Endothelial cell of umbilical vein (primary cell): ENCODE measurements at regions not wholly inside any gene's neighbourhood (a gene's known extent, or its start where the extent isn't known, plus 50 kb on each side); places are given as distances from the start of the nearest gene placed in this dataset.

Experiments used
- BruUV-seq: library from RNA; stranded (reverse); fragments of 400-500 nt; replicated peaks from 2 replicates; lab custom pipeline; 2021; lab: Mats Ljungman, UMichigan
- CTCF ChIA-PET: fragments of 300-600, 350-600 bp; sonication (Branson Sonifier 250); formaldehyde crosslinking; loops from one replicate; lab custom pipeline; 2021; ENCODE audit warnings: antibody characterized with exemption, inconsistent platforms; lab: Charles Lee
- POLR2A ChIA-PET: fragments of 300-600, 350-600 bp; sonication (Branson Sonifier 250); formaldehyde crosslinking; loops from one replicate; lab custom pipeline; 2021; ENCODE audit warnings: antibody characterized with exemption, inconsistent platforms; lab: Charles Lee
- DNase-seq: peaks from one replicate; pipeline ENCODE4 v3.0.0-alpha.2; 2011; ENCODE audit warnings: low read depth, low spot score
- FAIRE-seq: peaks from 2 replicates; lab custom pipeline; 2011; peaks lifted over from hg19 to GRCh38; lab: Jason Lieb, UNC
- H2AFZ ChIP-seq: 2 replicates; pipeline ENCODE4 v1.6.0; 2012; ENCODE audit warnings: low read depth, low read length, control low read depth, inconsistent platforms
- H3K27ac ChIP-seq: 2 replicates; pipeline ENCODE4 v1.5.1; 2011; ENCODE audit warnings: low read depth, mild to moderate bottlenecking, control low read depth, low read length, moderate library complexity; ENCODE audit not compliant: insufficient read depth
- H3K27me3 ChIP-seq, 2 experiments: 2 replicates each; pipeline versions ENCODE4 v1.6.0 to v1.6.1; 2011; ENCODE audit warnings: low read length in 2 of 2, mixed read lengths in 1 of 2; ENCODE audit not compliant: control insufficient read depth in 2 of 2, insufficient read depth in 2 of 2
- H3K36me3 ChIP-seq, 2 experiments: 2 replicates in 1 of 2; 3 replicates in 1 of 2; pipeline ENCODE4 v1.5.1; 2011; ENCODE audit warnings: low read length in 2 of 2, mild to moderate bottlenecking in 1 of 2, moderate library complexity in 1 of 2; ENCODE audit not compliant: control insufficient read depth in 2 of 2, insufficient read depth in 2 of 2; ENCODE audit errors: extremely low read depth in 1 of 2
- H3K4me1 ChIP-seq: 3 replicates; pipeline ENCODE4 v1.5.1; 2011; ENCODE audit warnings: mild to moderate bottlenecking, low read length; ENCODE audit not compliant: control insufficient read depth, insufficient read depth; ENCODE audit errors: extremely low read depth
- H3K4me2 ChIP-seq: 2 replicates; pipeline ENCODE4 v1.6.1; 2011; ENCODE audit warnings: low read length, control low read depth, mixed read lengths; ENCODE audit not compliant: insufficient read depth
- H3K4me3 ChIP-seq, 3 experiments: fragments of 200-600 bp in 1 of 3; sonication (generic), shearing (Covaris generic) in 1 of 3; replicated peaks in 1 of 3; 2 replicates each; pipeline ENCODE4 v1.5.1; 2011 to 2016; ENCODE audit warnings: control low read depth in 3 of 3, low read length in 3 of 3, mild to moderate bottlenecking in 2 of 3, inconsistent platforms in 1 of 3, low read depth in 1 of 3, moderate library complexity in 1 of 3; ENCODE audit not compliant: insufficient read depth in 1 of 3
- H3K79me2 ChIP-seq: 2 replicates; pipeline ENCODE4 v1.6.0; 2012; ENCODE audit warnings: low read length, inconsistent platforms; ENCODE audit not compliant: control insufficient read depth, insufficient read depth
- H3K9ac ChIP-seq: replicated peaks from 2 replicates; pipeline ENCODE3; 2011; ENCODE audit warnings: low read length, control low read depth; ENCODE audit not compliant: insufficient read depth; ENCODE audit errors: extremely low read depth
- H3K9me1 ChIP-seq: replicated peaks from 3 replicates; pipeline ENCODE4 v1.6.0; 2011; ENCODE audit warnings: mild to moderate bottlenecking, low read length; ENCODE audit not compliant: control insufficient read depth, insufficient read depth; ENCODE audit errors: extremely low read depth
- H3K9me3 ChIP-seq: replicated peaks from 2 replicates; pipeline ENCODE4 v1.5.1; 2012; ENCODE audit warnings: low read length, inconsistent platforms; ENCODE audit not compliant: control insufficient read depth, insufficient read depth
- H4K20me1 ChIP-seq: replicated peaks from 2 replicates; pipeline ENCODE3; 2011; ENCODE audit warnings: mild to moderate bottlenecking, low read length; ENCODE audit not compliant: control insufficient read depth, insufficient read depth; ENCODE audit errors: extremely low read depth
- CTCF ChIP-seq, 2 donors: IDR thresholded peaks; 1 replicate in 1 of 2; 2 replicates in 1 of 2; pipeline ENCODE4 v1.5.1; 2011; ENCODE audit warnings: low read length in 2 of 2, mild to moderate bottlenecking in 2 of 2, moderate library complexity in 2 of 2, control low read depth in 1 of 2, inconsistent platforms in 1 of 2, low read depth in 1 of 2; ENCODE audit not compliant: insufficient read depth in 1 of 2; ENCODE audit errors: extremely low read depth in 1 of 2
- EZH2 ChIP-seq: IDR thresholded peaks from 2 replicates; pipeline ENCODE4 v1.6.1; 2012; ENCODE audit warnings: borderline replicate concordance, low read depth, mild to moderate bottlenecking, moderate library complexity, low read length, inconsistent platforms; ENCODE audit not compliant: severe bottlenecking
- FOS ChIP-seq: IDR thresholded peaks from 2 replicates; pipeline ENCODE4 v1.6.1; 2011; ENCODE audit warnings: mild to moderate bottlenecking, low read length, moderate library complexity, borderline replicate concordance; ENCODE audit not compliant: insufficient read depth
- GATA2 ChIP-seq: IDR thresholded peaks from 2 replicates; pipeline ENCODE4 v1.7.0; 2011; ENCODE audit warnings: low read depth, mild to moderate bottlenecking, moderate library complexity, mixed read lengths, low read length; ENCODE audit not compliant: insufficient read length, insufficient read depth
- JUN ChIP-seq: IDR thresholded peaks from 2 replicates; pipeline ENCODE4 v1.6.1; 2011; ENCODE audit warnings: borderline replicate concordance, low read depth; ENCODE audit not compliant: insufficient read length, insufficient read depth
- MYC ChIP-seq: IDR thresholded peaks from one replicate; pipeline ENCODE4 v1.6.1; 2011; ENCODE audit warnings: mild to moderate bottlenecking, low read depth, low read length
- POLR2A ChIP-seq: IDR thresholded peaks from 2 replicates; pipeline ENCODE4 v1.6.1; 2012; ENCODE audit warnings: low read depth, mild to moderate bottlenecking, control low read depth, low read length
- POLR2AphosphoS5 ChIP-seq: IDR thresholded peaks from 2 replicates; pipeline ENCODE4 v1.6.1; 2012; ENCODE audit warnings: low read depth, mild to moderate bottlenecking, control low read depth, low read length, moderate library complexity; ENCODE audit not compliant: insufficient read depth
- dilution Hi-C: fragments of 300-500 bp; cut with MboI; formaldehyde crosslinking; loops from one replicate; pipeline ENCODE4 v1.15.0; 2019; ENCODE audit warnings: low sequenced_read_pairs; ENCODE audit not compliant: extremely low pct_ligation_motif_present
- intact Hi-C: fragments of 100-400 bp; cut with micrococcal nuclease; formaldehyde crosslinking; loops from one replicate; pipeline ENCODE4 v1.10.0; 2022
- TF ChIP-seq, protein P1 (sequence below): IDR thresholded peaks from 2 replicates; pipeline ENCODE4 v1.6.1; 2011; ENCODE audit not compliant: insufficient read depth, insufficient read length

DNA sequence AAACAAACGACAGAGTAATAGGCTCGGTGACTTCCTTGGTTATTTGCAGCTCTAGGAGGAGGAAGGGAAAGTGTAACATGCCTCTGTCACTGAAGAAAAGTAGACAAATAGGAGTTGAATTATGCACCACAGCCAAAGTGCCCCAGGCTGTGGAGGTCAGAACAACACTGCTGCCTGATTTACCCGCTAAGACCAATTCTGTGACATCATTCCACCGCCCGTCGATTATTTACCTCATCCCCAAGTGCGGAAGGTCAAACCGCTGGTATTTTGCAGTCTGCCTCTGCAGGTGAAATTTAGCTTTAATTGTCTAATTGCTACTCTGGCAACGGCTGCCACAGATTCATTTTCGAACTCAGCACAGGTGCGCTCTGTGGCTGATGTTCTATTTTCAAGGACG, 106.3 kb upstream of the PRICKLE2 start:
- Histone ChIP-seq H3K4me1 (no peaks in the 10 kb centered on the region), H3K36me3 (no peaks in the 10 kb centered on the region), H4K20me1 (no peaks in the 10 kb centered on the region), H3K4me3 (no peak overlapping the region), H3K27ac (no peak overlapping the region), H3K27me3 (peaks cover 0 to 2% of the 10 kb centered on the region in 2 experiments), H2AFZ (no peak overlapping the region), H3K4me2 (no peak overlapping the region), H3K9me3 (no peaks in the 10 kb centered on the region), H3K9me1 (no peaks in the 10 kb centered on the region), H3K79me2 (no peaks in the 10 kb centered on the region), H3K9ac (no peak overlapping the region)
- no TSS peak for BruUV-seq
- DNase-seq (no peak), FAIRE-seq (no peak)
- dilution Hi-C loops (no loop called here), intact Hi-C loops (no loop called here)
- CTCF ChIA-PET = interaction anchor here (1.4 kb wide), 1 partner anchor 12 kb away, joined by 3 read pairs; no protein-coding TSS in a partner anchor
- POLR2A ChIA-PET = interaction anchor here (0.5 kb wide), 1 partner anchor 83 kb away, joined by 4 read pairs; no protein-coding TSS in a partner anchor
- TF ChIP-seq, protein P1, sequence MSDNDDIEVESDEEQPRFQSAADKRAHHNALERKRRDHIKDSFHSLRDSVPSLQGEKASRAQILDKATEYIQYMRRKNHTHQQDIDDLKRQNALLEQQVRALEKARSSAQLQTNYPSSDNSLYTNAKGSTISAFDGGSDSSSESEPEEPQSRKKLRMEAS = no peak
- TF ChIP-seq POLR2AphosphoS5 (no peak), GATA2 (no peak)

DNA sequence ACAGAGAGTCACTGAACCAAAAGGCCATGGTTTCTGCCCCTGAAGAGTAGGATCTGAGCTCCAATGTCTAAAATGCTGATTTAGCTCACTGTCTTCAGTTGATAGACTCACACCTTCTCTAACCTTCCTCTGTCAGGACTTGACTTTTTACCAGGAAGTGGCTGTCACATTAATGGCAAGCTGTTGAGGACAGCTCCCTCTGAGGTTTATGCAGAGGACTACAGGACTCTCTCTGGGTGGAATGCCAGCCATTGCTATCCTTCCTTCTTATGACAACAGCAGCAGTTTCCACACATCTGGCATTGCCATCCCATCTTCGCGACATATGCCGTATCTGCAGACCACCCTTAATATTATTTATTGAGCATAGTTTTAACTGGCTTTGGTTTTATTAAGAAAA, 103.8 kb upstream of the PRICKLE2 start:
- H3K27me3 ChIP-seq = peaks cover 0 to 4% of the 10 kb centered on the region in 2 experiments
- BruUV-seq = no TSS peak
- DNase-seq (no peak), FAIRE-seq (no peak)
- no peaks in the 10 kb centered on the region for H3K79me2 ChIP-seq
- ChIA-PET CTCF (interaction anchor here (0.9 kb wide), 1 partner anchor 298 kb away, joined by 3 read pairs; no protein-coding TSS in a partner anchor), POLR2A (no interaction called here)
- no peak overlapping the region for H3K4me3 ChIP-seq
- H3K36me3 ChIP-seq = no peaks in the 10 kb centered on the region
- no peaks in the 10 kb centered on the region for H4K20me1 ChIP-seq
- no peak for TF ChIP-seq FOS
- no peak for TF ChIP-seq POLR2A
- TF ChIP-seq, protein P1 = no peak
- TF ChIP-seq POLR2AphosphoS5 = no peak
- TF ChIP-seq GATA2 = no peak
- no peak for TF ChIP-seq JUN
- no peak for TF ChIP-seq EZH2
- no peak for TF ChIP-seq MYC
- no peak for TF ChIP-seq CTCF (IDR thresholded peaks at IDR 0.05; ENCODE audit: extremely low read depth in 1 of 2, insufficient read depth in 1 of 2, low read depth in 1 of 2, low read length in 2 of 2)
- intact Hi-C loops (no loop called here), dilution Hi-C loops (no loop called here)
- no peak overlapping the region for H3K9ac ChIP-seq
- no peak overlapping the region for H3K27ac ChIP-seq
- no peaks in the 10 kb centered on the region for H3K9me3 ChIP-seq
- no peak overlapping the region for H2AFZ ChIP-seq
- H3K4me2 ChIP-seq = no peak overlapping the region
- H3K4me1 ChIP-seq = no peaks in the 10 kb centered on the region
- H3K9me1 ChIP-seq = no peaks in the 10 kb centered on the region
